ENCODE measurements at regions not wholly inside any gene's neighbourhood (a gene's known extent, or its start where the extent isn't known, plus 50 kb on each side); places are given as distances from the start of the nearest gene placed in this dataset.

GRCh38 chr4:156255230-156256007 is 301.8 kb upstream of the CTSO start (continued):
- TF ChIP-seq, protein P1, sequence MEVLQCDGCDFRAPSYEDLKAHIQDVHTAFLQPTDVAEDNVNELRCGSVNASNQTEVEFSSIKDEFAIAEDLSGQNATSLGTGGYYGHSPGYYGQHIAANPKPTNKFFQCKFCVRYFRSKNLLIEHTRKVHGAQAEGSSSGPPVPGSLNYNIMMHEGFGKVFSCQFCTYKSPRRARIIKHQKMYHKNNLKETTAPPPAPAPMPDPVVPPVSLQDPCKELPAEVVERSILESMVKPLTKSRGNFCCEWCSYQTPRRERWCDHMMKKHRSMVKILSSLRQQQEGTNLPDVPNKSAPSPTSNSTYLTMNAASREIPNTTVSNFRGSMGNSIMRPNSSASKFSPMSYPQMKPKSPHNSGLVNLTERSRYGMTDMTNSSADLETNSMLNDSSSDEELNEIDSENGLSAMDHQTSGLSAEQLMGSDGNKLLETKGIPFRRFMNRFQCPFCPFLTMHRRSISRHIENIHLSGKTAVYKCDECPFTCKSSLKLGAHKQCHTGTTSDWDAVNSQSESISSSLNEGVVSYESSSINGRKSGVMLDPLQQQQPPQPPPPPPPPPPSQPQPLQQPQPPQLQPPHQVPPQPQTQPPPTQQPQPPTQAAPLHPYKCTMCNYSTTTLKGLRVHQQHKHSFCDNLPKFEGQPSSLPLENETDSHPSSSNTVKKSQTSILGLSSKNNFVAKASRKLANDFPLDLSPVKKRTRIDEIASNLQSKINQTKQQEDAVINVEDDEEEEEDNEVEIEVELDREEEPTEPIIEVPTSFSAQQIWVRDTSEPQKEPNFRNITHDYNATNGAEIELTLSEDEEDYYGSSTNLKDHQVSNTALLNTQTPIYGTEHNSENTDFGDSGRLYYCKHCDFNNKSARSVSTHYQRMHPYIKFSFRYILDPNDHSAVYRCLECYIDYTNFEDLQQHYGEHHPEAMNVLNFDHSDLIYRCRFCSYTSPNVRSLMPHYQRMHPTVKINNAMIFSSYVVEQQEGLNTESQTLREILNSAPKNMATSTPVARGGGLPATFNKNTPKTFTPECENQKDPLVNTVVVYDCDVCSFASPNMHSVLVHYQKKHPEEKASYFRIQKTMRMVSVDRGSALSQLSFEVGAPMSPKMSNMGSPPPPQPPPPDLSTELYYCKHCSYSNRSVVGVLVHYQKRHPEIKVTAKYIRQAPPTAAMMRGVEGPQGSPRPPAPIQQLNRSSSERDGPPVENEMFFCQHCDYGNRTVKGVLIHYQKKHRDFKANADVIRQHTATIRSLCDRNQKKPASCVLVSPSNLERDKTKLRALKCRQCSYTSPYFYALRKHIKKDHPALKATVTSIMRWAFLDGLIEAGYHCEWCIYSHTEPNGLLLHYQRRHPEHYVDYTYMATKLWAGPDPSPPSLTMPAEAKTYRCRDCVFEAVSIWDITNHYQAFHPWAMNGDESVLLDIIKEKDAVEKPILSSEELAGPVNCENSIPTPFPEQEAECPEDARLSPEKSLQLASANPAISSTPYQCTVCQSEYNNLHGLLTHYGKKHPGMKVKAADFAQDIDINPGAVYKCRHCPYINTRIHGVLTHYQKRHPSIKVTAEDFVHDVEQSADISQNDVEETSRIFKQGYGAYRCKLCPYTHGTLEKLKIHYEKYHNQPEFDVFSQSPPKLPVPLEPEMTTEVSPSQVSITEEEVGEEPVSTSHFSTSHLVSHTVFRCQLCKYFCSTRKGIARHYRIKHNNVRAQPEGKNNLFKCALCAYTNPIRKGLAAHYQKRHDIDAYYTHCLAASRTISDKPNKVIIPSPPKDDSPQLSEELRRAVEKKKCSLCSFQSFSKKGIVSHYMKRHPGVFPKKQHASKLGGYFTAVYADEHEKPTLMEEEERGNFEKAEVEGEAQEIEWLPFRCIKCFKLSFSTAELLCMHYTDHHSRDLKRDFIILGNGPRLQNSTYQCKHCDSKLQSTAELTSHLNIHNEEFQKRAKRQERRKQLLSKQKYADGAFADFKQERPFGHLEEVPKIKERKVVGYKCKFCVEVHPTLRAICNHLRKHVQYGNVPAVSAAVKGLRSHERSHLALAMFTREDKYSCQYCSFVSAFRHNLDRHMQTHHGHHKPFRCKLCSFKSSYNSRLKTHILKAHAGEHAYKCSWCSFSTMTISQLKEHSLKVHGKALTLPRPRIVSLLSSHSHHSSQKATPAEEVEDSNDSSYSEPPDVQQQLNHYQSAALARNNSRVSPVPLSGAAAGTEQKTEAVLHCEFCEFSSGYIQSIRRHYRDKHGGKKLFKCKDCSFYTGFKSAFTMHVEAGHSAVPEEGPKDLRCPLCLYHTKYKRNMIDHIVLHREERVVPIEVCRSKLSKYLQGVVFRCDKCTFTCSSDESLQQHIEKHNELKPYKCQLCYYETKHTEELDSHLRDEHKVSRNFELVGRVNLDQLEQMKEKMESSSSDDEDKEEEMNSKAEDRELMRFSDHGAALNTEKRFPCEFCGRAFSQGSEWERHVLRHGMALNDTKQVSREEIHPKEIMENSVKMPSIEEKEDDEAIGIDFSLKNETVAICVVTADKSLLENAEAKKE (CRISPR knock-in tag; IDR thresholded peaks at IDR 0.05): no peak
- no peak for TF ChIP-seq CREB1 (CRISPR knock-in tag; IDR thresholded peaks at IDR 0.05; ENCODE audit: low read depth)
- no peak for TF ChIP-seq EZH2phosphoT487 (IDR thresholded peaks at IDR 0.05; ENCODE audit: unreplicated experiment)

GRCh38 chr4:156252358-156252921 is 298.8 kb upstream of the CTSO start:
- Mint-ChIP-seq H3K4me3 (no peak overlapping the region), H3K27ac (no peak overlapping the region; the same call in 1 of the 2 replicates), H3K36me3 (ENCODE audit: low read depth) (no peaks in the 10 kb centered on the region), H3K4me1 (0 out of 3 replicates have a peak, but pooled peaks cover under 1% of the 10 kb centered on the region), H3K27me3 (ENCODE audit: insufficient read depth, low read depth, poor library complexity) (no peaks in the 10 kb centered on the region), H3K9me3 (no peaks in the 10 kb centered on the region)
- ATAC-seq (no peak), DNase-seq (ENCODE audit: low spot score) (no peak)
- TF ChIP-seq NANOG (IDR thresholded peaks at IDR 0.05; ENCODE audit: borderline replicate concordance): no peak
- H3K4me2 ChIP-seq: no peak overlapping the region
- H3K79me2 ChIP-seq (replicated peaks; ENCODE audit: insufficient read depth): no peaks in the 10 kb centered on the region
- H3K36me3 ChIP-seq (ENCODE audit: insufficient read depth): no peaks in the 10 kb centered on the region
- H3K4me3 ChIP-seq: no peak overlapping the region
- no peaks in the 10 kb centered on the region for H3F3A ChIP-seq (replicated peaks; ENCODE audit: low read depth)
- H2AFZ ChIP-seq: no peak overlapping the region
- H4K20me1 ChIP-seq (replicated peaks; ENCODE audit: insufficient read depth): no peaks in the 10 kb centered on the region
- no peaks in the 10 kb centered on the region for H3K27me3 ChIP-seq (ENCODE audit: insufficient read depth)
- no peaks in the 10 kb centered on the region for H3K9me2 ChIP-seq (ENCODE audit: insufficient read depth)
- peaks cover 4% of the 10 kb centered on the region; the same call in 1 of the 2 replicates for H3K4me1 ChIP-seq (ENCODE audit: insufficient read depth)
- no peak overlapping the region for H3K27ac ChIP-seq (ENCODE audit: low read depth)

Measured in GM23338 (cell line).